Panc1 (cell line): ENCODE measurements at regions not wholly inside any gene's neighbourhood (a gene's known extent, or its start where the extent isn't known, plus 50 kb on each side); places are given as distances from the start of the nearest gene placed in this dataset.

Experiments used
- ATAC-seq: fragments of 200-7000 bp; cut with Tn5 transposase; 2 replicates; pipeline ENCODE4 v1.9.1; 2020; ENCODE audit warnings: mild to moderate bottlenecking, moderate library complexity
- BruUV-seq: library from RNA; stranded (reverse); fragments of 400-500 nt; replicated peaks from 2 replicates; lab custom pipeline; 2021; lab: Mats Ljungman, UMichigan
- CTCF ChIA-PET: fragments of 300-600 bp; sonication (Branson Sonifier 250); formaldehyde crosslinking; loops from one replicate; lab custom pipeline; 2022; ENCODE audit warnings: antibody characterized with exemption; lab: Charles Lee
- POLR2A ChIA-PET: fragments of 300-600 bp; sonication (Branson Sonifier 250); formaldehyde crosslinking; loops from one replicate; lab custom pipeline; 2022; ENCODE audit warnings: antibody characterized with exemption; lab: Charles Lee
- DNase-seq: peaks from one replicate; pipeline ENCODE4 v3.0.0-alpha.2; 2010; ENCODE audit warnings: low read depth, low spot score
- H3K27ac ChIP-seq: 2 replicates; pipeline ENCODE4 v1.5.1; 2011; ENCODE audit warnings: mild to moderate bottlenecking, low read length, inconsistent platforms
- H3K27me3 ChIP-seq: fragments of 200-500 bp; sonication (Bioruptor generic); 2 replicates; pipeline ENCODE4 v1.6.0; 2014; ENCODE audit warnings: low read length, inconsistent platforms; ENCODE audit not compliant: control insufficient read depth, insufficient read depth
- H3K36me3 ChIP-seq: fragments of 200-500 bp; sonication (Bioruptor generic); 2 replicates; pipeline ENCODE4 v1.5.1; 2014; ENCODE audit warnings: inconsistent platforms, mild to moderate bottlenecking, low read length, moderate library complexity; ENCODE audit not compliant: control insufficient read depth, insufficient read depth
- H3K4me1 ChIP-seq: 2 replicates; pipeline ENCODE4 v1.5.1; 2011; ENCODE audit warnings: inconsistent platforms, mild to moderate bottlenecking, low read length, moderate library complexity; ENCODE audit not compliant: control insufficient read depth, insufficient read depth
- H3K4me3 ChIP-seq, 2 experiments: 2 replicates each; pipeline ENCODE4 v1.5.1; 2011 to 2012; ENCODE audit warnings: low read depth in 2 of 2, low read length in 2 of 2, mild to moderate bottlenecking in 2 of 2, inconsistent platforms in 1 of 2, moderate library complexity in 1 of 2
- H3K9me3 ChIP-seq: fragments of 200-500 bp; sonication (Bioruptor generic); 2 replicates; pipeline ENCODE4 v1.5.1; 2014; ENCODE audit warnings: low read depth, mild to moderate bottlenecking, inconsistent platforms, low read length, moderate library complexity; ENCODE audit not compliant: control insufficient read depth, insufficient read depth
- CTCF ChIP-seq: fragments of 450-650 bp; IDR thresholded peaks from 2 replicates; pipeline ENCODE4 v1.5.1; 2017; ENCODE audit warnings: mild to moderate bottlenecking
- POLR2AphosphoS5 ChIP-seq: IDR thresholded peaks from 2 replicates; pipeline ENCODE4 v1.6.1; 2012; ENCODE audit warnings: mild to moderate bottlenecking, low read depth, low read length, moderate library complexity
- REST ChIP-seq, 2 experiments: IDR thresholded peaks; 2 replicates each; pipeline ENCODE4 v1.6.1; 2011 to 2012; ENCODE audit warnings: low read depth in 2 of 2, control low read depth in 1 of 2, low read length in 1 of 2, mild to moderate bottlenecking in 1 of 2, moderate library complexity in 1 of 2; ENCODE audit not compliant: insufficient read depth in 1 of 2
- SIN3A ChIP-seq: IDR thresholded peaks from 2 replicates; pipeline ENCODE4 v1.6.1; 2012; ENCODE audit warnings: low read depth, mild to moderate bottlenecking, low read length, moderate library complexity, borderline replicate concordance; ENCODE audit not compliant: insufficient read depth
- TCF7L2 ChIP-seq: IDR thresholded peaks from 2 replicates; pipeline ENCODE4 v1.6.1; 2011; ENCODE audit warnings: mild to moderate bottlenecking, low read depth, low read length, inconsistent platforms
- in situ Hi-C: cut with HindIII; loops from 2 replicates; pipeline ENCODE4 v1.10.0; 2016; ENCODE audit warnings: low sequenced_read_pairs, low pct_unique_long_range_greater_than_20kb
- intact Hi-C: fragments of 100-400 bp; cut with micrococcal nuclease; formaldehyde crosslinking; loops from one replicate; pipeline ENCODE4 v1.10.0; 2022; ENCODE audit not compliant: unreplicated experiment

- ATAC-seq: no peak
- Histone ChIP-seq H3K36me3 (no peaks in the 10 kb centered on the region), H3K4me3 (no peak overlapping the region), H3K27me3 (no peaks in the 10 kb centered on the region), H3K4me1 (no peaks in the 10 kb centered on the region), H3K9me3 (no peaks in the 10 kb centered on the region), H3K27ac (no peak overlapping the region)
- ChIA-PET CTCF (no interaction called here), POLR2A (no interaction called here)
- TF ChIP-seq REST (IDR thresholded peaks at IDR 0.05; ENCODE audit: insufficient read depth in 1 of 2, low read depth in 2 of 2, low read length in 1 of 2): no peak
- no peak for TF ChIP-seq SIN3A
- TF ChIP-seq POLR2AphosphoS5: no peak
- no peak for TF ChIP-seq TCF7L2
- no peak for TF ChIP-seq CTCF
- DNase-seq: no peak
- intact Hi-C loops: no loop called here
- BruUV-seq: no TSS peak
- in situ Hi-C loops: no loop called here
Measured at GRCh38 chr6:106825156-106825555, 149.4 kb downstream of the CD24 start.

GRCh38 chr6:106823732-106824351 lies 150.7 kb downstream of the CD24 start:
- no TSS peak for BruUV-seq
- CTCF ChIA-PET: no interaction called here
- H3K27me3 ChIP-seq: peaks cover 3% of the 10 kb centered on the region; the same call in 1 of the 2 replicates
- no peak for DNase-seq
- no peaks in the 10 kb centered on the region for H3K4me1 ChIP-seq
- no peaks in the 10 kb centered on the region for H3K9me3 ChIP-seq
- H3K4me3 ChIP-seq: no peak overlapping the region
- H3K36me3 ChIP-seq: no peaks in the 10 kb centered on the region
- H3K27ac ChIP-seq: no peak overlapping the region
- POLR2A ChIA-PET: no interaction called here
- intact Hi-C loops (no loop called here), in situ Hi-C loops (no loop called here)
- no peak for ATAC-seq
- TF ChIP-seq SIN3A (no peak), TCF7L2 (no peak), REST (IDR thresholded peaks at IDR 0.05; ENCODE audit: insufficient read depth in 1 of 2, low read depth in 2 of 2, low read length in 1 of 2) (no peak), CTCF (no peak), POLR2AphosphoS5 (no peak)
